ENCODE measurements at regions not wholly inside any gene's neighbourhood (a gene's known extent, or its start where the extent isn't known, plus 50 kb on each side); places are given as distances from the start of the nearest gene placed in this dataset.

- TF ChIP-seq, protein P1, sequence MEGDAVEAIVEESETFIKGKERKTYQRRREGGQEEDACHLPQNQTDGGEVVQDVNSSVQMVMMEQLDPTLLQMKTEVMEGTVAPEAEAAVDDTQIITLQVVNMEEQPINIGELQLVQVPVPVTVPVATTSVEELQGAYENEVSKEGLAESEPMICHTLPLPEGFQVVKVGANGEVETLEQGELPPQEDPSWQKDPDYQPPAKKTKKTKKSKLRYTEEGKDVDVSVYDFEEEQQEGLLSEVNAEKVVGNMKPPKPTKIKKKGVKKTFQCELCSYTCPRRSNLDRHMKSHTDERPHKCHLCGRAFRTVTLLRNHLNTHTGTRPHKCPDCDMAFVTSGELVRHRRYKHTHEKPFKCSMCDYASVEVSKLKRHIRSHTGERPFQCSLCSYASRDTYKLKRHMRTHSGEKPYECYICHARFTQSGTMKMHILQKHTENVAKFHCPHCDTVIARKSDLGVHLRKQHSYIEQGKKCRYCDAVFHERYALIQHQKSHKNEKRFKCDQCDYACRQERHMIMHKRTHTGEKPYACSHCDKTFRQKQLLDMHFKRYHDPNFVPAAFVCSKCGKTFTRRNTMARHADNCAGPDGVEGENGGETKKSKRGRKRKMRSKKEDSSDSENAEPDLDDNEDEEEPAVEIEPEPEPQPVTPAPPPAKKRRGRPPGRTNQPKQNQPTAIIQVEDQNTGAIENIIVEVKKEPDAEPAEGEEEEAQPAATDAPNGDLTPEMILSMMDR (IDR thresholded peaks at IDR 0.05 in 8 of 11, conservative IDR thresholded peaks at IDR 0.05 in 3 of 11) = no peak
- no peak for TF ChIP-seq POLR2A (IDR thresholded peaks at IDR 0.05)
Measured at GRCh38 chr14:32019276-32019675, 57.8 kb upstream of the ARHGAP5 start.
